Tibial nerve (tissue), 4 donors: ENCODE measurements at regions not wholly inside any gene's neighbourhood (a gene's known extent, or its start where the extent isn't known, plus 50 kb on each side); places are given as distances from the start of the nearest gene placed in this dataset.

Experiments used
- DNase-seq, 2 donors: peaks; one replicate each; pipeline ENCODE4 v3.0.0-alpha.2; 2019; ENCODE audit warnings: low spot score in 2 of 2
- H3K27ac ChIP-seq, 4 donors: fragments of 200-600 bp; sonication (generic) in 3 of 4; one replicate each; pipeline ENCODE4 v1.5.1; 2017 to 2019; ENCODE audit warnings: mild to moderate bottlenecking in 1 of 4
- H3K27me3 ChIP-seq, 2 donors: fragments of 200-600 bp; sonication (generic) in 1 of 2; one replicate each; pipeline versions ENCODE4 v1.5.1 to v1.6.0; 2017 to 2019
- H3K36me3 ChIP-seq, 3 donors: fragments of 200-600 bp; sonication (generic); one replicate each; pipeline ENCODE4 v1.5.1; 2018 to 2019
- H3K4me1 ChIP-seq, 4 donors: fragments of 200-600 bp; sonication (generic) in 3 of 4; one replicate each; pipeline ENCODE4 v1.5.1; 2017 to 2019
- H3K4me3 ChIP-seq, 4 donors: fragments of 200-600 bp; sonication (generic) in 3 of 4; one replicate each; pipeline ENCODE4 v1.5.1; 2017 to 2019; ENCODE audit warnings: mild to moderate bottlenecking in 1 of 4, moderate library complexity in 1 of 4
- H3K9me3 ChIP-seq, 4 donors: fragments of 200-600 bp; sonication (generic) in 3 of 4; one replicate each; pipeline ENCODE4 v1.5.1; 2017 to 2019
- EP300 ChIP-seq, 2 donors: sonication (generic); formaldehyde crosslinking; IDR thresholded peaks; one replicate each; pipeline ENCODE4 v1.6.1; 2017; ENCODE audit warnings: antibody characterized with exemption in 2 of 2, mild to moderate bottlenecking in 1 of 2
- POLR2A ChIP-seq, 2 donors: fragments of 450-650 bp; IDR thresholded peaks; one replicate each; pipeline ENCODE4 v1.6.1; 2017; ENCODE audit warnings: antibody characterized with exemption in 2 of 2, mild to moderate bottlenecking in 2 of 2, moderate library complexity in 2 of 2
- WGBS, 2 donors: methylation state at CpG; one replicate each; pipeline ENCODE4 v1.1.5; 2018; 5-methylcytosine and 5-hydroxymethylcytosine counted together
- TF ChIP-seq, protein P1 (sequence below), 5 experiments: fragments of 200-600 bp in 3 of 5; fragments of 450-650 bp in 2 of 5; sonication (generic) in 3 of 5; IDR thresholded peaks; one replicate each; pipeline ENCODE4 v1.5.1; 2016 to 2019; ENCODE audit warnings: antibody characterized with exemption in 5 of 5, mild to moderate bottlenecking in 3 of 5, moderate library complexity in 2 of 5

DNA sequence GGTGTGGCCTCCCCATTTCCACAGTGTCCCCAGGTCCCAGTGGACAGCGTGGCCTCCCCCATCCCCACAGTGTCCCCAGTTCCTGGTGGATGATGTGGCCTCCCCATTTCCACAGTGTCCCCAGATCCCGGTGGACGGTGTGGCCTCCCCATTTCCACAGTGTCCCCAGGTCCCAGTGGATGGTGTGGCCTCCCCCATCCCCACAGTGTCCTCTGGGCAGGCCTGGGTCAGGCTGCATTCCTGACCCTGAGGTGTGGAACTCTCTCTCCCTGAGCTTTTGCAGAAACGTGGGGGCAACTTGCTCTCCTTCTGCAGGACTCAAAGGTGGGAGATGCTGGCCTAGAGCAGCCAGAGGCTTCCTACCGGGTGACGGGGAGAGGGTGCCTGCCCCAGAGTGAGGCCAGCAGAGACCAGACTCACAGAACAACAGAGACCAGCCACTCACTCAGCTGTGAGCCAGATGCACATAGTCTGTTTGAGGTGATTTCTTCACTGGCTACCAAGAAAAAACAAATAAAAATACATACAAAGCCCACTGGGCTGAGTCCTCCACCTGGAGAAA, 85.8 kb upstream of the FGF3 start:
- Histone ChIP-seq H3K27ac (no peak overlapping the region), H3K9me3 (no peaks in the 10 kb centered on the region), H3K4me3 (no peak overlapping the region), H3K36me3 (no peaks in the 10 kb centered on the region), H3K27me3 (peaks cover 0 to 18% of the 10 kb centered on the region in 2 donors), H3K4me1 (peaks cover 0 to 8% (median 0%) of the 10 kb centered on the region in 4 donors)
- DNase-seq: no peak
- WGBS, 2 donors: 71% methylated on average over 6 of the region's 6 CpGs
- no peak for TF ChIP-seq EP300 (IDR thresholded peaks at IDR 0.05)
- no peak for TF ChIP-seq POLR2A (IDR thresholded peaks at IDR 0.05)
- TF ChIP-seq, protein P1, sequence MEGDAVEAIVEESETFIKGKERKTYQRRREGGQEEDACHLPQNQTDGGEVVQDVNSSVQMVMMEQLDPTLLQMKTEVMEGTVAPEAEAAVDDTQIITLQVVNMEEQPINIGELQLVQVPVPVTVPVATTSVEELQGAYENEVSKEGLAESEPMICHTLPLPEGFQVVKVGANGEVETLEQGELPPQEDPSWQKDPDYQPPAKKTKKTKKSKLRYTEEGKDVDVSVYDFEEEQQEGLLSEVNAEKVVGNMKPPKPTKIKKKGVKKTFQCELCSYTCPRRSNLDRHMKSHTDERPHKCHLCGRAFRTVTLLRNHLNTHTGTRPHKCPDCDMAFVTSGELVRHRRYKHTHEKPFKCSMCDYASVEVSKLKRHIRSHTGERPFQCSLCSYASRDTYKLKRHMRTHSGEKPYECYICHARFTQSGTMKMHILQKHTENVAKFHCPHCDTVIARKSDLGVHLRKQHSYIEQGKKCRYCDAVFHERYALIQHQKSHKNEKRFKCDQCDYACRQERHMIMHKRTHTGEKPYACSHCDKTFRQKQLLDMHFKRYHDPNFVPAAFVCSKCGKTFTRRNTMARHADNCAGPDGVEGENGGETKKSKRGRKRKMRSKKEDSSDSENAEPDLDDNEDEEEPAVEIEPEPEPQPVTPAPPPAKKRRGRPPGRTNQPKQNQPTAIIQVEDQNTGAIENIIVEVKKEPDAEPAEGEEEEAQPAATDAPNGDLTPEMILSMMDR (IDR thresholded peaks at IDR 0.05): no peak

DNA sequence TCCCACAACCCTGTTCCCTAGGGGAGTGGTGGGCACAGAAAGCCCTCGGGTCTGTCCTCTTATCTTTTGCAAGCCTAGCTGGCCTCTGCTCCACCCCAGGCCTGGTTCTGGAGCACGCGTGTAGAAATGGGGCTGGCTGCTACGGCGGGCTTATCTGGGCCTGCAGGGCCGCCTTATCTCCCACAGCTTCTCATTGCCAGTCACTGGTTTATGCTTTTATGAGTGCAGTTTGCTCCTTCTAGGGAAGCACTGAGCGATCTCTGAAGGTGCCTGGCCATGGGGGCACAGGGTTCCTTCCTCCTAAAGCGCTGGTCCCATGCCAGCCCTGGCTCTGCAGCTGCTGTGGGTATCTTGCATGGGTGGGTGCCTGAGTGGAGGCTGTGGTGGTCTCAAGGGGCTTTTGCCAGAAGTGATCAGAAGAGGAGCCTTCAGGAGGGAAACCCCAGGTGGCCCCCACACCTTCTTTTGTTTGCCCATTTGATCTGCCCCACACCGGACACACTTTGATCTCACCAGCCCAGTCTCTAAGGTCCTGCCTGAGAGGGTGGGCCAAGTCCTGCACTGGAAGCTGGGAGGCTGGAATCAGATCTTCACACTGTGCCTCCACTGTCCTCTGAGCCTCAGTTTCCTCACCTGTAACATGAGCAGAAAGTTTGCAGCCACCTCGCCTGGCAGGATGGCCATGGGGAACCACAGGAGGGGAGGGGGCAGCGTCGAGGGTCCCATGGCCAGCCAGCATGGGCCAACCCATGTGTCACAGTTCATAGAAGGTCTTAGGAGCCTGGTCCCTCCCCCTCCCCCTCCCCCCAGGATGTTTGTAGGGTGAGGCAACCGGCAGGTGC, 86.6 kb upstream of the FGF3 start:
- TF ChIP-seq, protein P1 (IDR thresholded peaks at IDR 0.05): no peak
- Histone ChIP-seq H3K9me3 (no peaks in the 10 kb centered on the region), H3K4me3 (no peak overlapping the region), H3K4me1 (peaks cover 0 to 8% (median 0%) of the 10 kb centered on the region in 4 donors), H3K27ac (no peak overlapping the region), H3K27me3 (peaks cover 0 to 18% of the 10 kb centered on the region in 2 donors), H3K36me3 (no peaks in the 10 kb centered on the region)
- WGBS, 2 donors: 69 to 77% methylated on average over 12 to 13 of the region's 13 CpGs
- no peak for DNase-seq

DNA sequence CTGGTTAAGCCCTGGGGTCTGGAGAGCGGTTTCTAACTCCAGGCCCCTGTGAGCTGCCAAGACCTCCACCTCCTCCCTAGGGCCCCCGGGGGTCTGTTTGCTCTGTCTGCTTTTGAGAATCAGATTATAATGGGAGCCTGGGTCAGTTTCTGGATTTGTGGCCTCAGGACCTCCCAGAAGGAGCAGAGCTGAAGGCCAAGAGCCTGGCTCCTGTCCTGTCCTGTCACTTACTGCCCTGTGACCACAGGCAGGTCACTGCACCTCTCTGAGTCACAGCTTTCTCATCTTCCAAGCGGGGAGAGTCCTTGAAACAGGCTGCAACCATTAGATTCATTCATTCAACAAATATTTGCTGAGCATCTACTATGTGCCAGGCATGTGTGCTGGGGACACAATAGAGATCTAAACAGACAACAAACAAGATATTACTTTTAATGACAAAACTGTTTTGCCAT, 87.3 kb upstream of the FGF3 start:
- Histone ChIP-seq H3K4me3 (no peak overlapping the region), H3K4me1 (peaks cover 0 to 8% (median 0%) of the 10 kb centered on the region in 4 donors), H3K27me3 (peaks cover 0 to 18% of the 10 kb centered on the region in 2 donors), H3K27ac (no peak overlapping the region), H3K36me3 (no peaks in the 10 kb centered on the region), H3K9me3 (no peaks in the 10 kb centered on the region)
- 61 to 79% methylated on average over 2 of the region's 3 CpGs for whole genome bisulfite sequencing, 2 donors
- no peak for DNase-seq
- TF ChIP-seq POLR2A (IDR thresholded peaks at IDR 0.05): no peak
- TF ChIP-seq EP300 (IDR thresholded peaks at IDR 0.05): no peak
- TF ChIP-seq, protein P1 (IDR thresholded peaks at IDR 0.05): no peak

DNA sequence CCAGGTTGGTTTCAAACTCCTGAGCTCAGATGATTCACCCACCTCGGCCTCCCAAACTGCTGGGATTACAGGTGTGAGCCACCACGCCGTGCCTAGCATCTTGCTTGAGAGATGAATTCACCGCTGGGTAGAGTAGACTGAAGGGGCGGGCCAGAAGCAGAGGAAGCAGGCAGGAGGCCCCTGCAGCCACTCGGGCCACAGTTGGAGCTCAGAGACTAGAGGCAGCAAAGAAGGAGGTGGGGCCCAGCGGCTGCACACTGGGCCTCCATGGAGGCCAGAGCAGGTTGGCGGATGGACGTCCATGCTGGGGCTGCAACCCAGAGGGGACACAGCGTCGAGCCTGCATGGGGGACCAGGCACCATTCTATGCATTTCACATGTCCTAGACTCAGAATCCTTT, 88.4 kb upstream of the FGF3 start:
- Histone ChIP-seq H3K9me3 (no peaks in the 10 kb centered on the region), H3K27me3 (peaks cover 0 to 18% of the 10 kb centered on the region in 2 donors), H3K36me3 (no peaks in the 10 kb centered on the region), H3K27ac (no peak overlapping the region), H3K4me1 (peaks cover 0 to 8% (median 0%) of the 10 kb centered on the region in 4 donors), H3K4me3 (no peak overlapping the region)
- no peak for DNase-seq
- WGBS, 2 donors: 85 to 88% methylated on average over 11 of the region's 11 CpGs
- TF ChIP-seq EP300 (IDR thresholded peaks at IDR 0.05): no peak
- no peak for TF ChIP-seq POLR2A (IDR thresholded peaks at IDR 0.05)

DNA sequence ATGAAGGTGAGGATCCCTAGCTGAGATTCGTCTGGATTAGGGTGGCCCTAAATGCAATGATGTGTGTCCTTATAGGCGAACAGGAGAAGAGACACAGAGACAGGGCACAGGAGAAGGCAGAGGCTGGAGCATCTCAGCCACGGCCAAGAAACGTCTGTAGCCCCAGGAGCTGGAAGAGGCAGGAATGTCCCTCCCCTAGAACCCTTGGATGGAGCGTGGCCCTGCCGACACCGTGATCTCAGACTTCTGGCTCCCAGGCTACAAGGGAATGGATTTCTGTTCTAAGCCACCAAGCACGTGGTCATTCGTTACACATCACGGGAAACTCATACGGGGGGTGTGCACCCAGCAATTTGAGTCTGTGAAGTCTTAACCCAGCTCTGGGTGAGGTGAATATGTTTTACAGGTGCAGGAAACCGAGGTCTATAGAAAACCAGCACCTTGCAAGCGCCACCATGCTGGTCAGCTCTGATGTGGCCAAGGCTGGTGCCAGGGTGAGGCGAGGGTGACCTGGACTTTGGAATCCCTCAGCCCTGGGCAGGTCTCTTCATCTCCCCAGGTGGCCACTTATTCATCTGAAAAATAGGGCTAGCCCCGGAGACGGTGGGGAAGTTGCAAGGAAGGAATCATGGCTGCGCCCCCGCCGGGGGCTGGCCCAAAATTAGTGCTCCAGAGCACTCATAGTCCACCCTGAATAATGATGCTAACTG, 89.5 kb upstream of the FGF3 start:
- no peak for DNase-seq
- no peaks in the 10 kb centered on the region for H3K36me3 ChIP-seq
- peaks cover 0 to 18% of the 10 kb centered on the region in 2 donors for H3K27me3 ChIP-seq
- TF ChIP-seq POLR2A (IDR thresholded peaks at IDR 0.05): no peak
- TF ChIP-seq EP300 (IDR thresholded peaks at IDR 0.05): no peak
- TF ChIP-seq, protein P1 (IDR thresholded peaks at IDR 0.05): no peak
- H3K9me3 ChIP-seq: no peaks in the 10 kb centered on the region
- no peak overlapping the region for H3K27ac ChIP-seq
- H3K4me1 ChIP-seq: peaks cover 0 to 8% (median 0%) of the 10 kb centered on the region in 4 donors
- no peak overlapping the region for H3K4me3 ChIP-seq
- WGBS, 2 donors: 67% methylated on average over 16 to 19 of the region's 19 CpGs
